Fibroblast of skin of left quadriceps (primary cell): ENCODE measurements at regions not wholly inside any gene's neighbourhood (a gene's known extent, or its start where the extent isn't known, plus 50 kb on each side); places are given as distances from the start of the nearest gene placed in this dataset.
"Not testable (repeated sequence)": the region's sequence is repeated elsewhere in the genome, so short reads cannot be mapped to it uniquely, and the experiment has no call there.

Source experiments
- DNase-seq, 2 experiments: peaks; one replicate each; pipeline ENCODE4 v3.0.0-alpha.2; 2013; ENCODE audit warnings: low read depth in 2 of 2

GRCh38 chr7:97377713-97378112 is 260.2 kb downstream of the SDHAF3 start:
- no peak for DNase-seq

GRCh38 chr7:97381815-97382554 is 264.5 kb downstream of the SDHAF3 start:
- DNase-seq = no peak

DNA sequence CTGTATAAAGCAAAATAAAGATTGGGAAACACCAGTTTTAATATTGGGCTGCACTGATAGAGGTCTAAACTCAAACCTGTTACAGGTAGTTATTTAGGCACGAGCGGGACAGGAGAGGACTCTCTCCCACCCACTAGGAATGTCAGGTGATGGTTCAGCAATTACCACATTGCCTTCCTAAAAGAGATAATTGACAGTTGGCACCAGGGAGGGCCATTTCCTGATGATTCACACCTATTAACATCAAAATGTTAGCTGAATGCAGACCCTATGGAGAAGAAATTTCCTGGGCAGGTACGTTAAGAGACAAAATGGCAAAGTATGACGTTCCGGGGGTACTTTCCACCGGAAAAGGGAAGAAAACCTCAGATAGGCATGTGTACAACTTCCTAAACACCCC is 272.6 kb downstream of the SDHAF3 start:
- no peak for DNase-seq

- no peak for DNase-seq
These were observed 273.6 kb downstream of the SDHAF3 start for GRCh38 chr7:97390915-97391593.

DNA sequence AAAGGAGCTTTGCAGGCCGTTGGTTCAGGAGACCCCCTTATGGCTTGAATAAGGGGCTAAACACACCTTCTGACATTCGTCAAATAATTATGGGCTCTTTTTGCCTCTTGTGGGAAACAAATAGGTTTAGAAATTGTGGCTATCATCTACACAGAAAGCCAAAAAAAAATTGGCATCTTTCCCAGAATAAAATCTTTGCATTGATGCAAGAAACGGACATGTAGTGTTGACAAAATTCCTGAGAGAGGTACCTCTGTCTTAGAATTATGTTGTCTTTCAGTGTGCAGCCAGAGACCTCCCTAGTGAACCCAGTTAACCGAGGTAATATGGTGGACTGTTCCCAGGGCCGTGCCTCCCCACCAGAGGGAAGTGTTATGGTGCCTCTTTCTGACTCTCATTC is 283.9 kb downstream of the SDHAF3 start:
- no peak for DNase-seq

- DNase-seq = no peak
These were observed 288.3 kb downstream of the SDHAF3 start for GRCh38 chr7:97405835-97406234.

DNA sequence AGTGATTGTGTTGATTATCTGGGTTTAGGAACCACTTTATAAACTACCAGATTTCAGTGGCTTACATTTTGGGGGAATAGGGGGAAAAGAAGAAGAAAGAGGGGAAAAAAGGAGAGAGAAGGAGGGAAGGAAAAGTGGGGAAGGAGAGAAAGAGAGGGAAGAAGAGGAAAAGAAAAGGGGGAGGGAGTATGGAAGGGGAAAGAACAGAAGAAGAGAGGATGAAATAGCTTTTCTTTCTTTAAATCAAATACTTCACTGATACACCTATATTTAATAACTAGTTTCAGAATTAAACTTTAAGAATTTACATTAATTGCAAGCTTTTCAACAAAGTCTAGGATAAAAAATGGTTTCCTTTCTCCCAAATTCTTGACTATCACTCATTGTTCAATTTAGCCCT is 289.6 kb downstream of the SDHAF3 start:
- DNase-seq = no peak

DNA sequence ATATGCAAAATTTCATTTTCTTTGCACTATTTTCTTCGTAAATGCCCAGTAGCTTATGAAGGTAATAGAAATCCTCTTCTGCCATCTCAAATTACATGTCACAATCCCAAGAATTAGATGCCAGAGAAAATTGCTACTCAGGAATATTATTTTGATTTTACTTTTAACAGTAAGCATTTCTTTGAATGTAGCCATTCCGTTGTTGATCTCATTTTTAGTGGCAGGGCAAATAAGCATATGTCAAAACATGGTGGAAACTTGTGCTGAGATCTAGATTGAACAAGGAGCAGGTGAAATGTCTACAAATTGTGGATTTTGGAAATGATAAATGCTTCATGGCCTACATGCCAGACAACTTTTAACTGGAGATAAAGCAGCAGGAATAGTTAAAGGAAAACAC is 291.8 kb downstream of the SDHAF3 start:
- DNase-seq = no peak

GRCh38 chr7:97418312-97418711 is 300.8 kb downstream of the SDHAF3 start:
- no peak for DNase-seq

DNA sequence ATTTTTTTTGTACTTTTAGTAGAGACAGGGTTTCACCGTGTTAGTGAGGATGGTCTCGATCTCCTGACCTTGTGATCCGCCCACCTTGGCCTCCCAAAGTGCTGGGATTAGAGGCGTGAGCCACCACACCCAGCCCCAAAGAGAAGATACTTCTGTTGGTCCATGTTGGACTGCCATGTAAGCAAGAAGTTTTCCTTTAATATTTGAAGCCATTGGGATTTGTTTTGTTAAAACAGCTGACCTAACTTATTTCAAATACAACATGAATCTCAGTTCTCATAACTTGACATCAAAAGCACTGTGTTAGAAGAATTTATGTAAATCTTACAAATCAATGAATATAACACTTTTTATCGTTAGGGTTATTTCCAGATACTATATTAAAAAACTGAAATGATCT is 302.4 kb downstream of the SDHAF3 start:
- DNase-seq = no peak

DNA sequence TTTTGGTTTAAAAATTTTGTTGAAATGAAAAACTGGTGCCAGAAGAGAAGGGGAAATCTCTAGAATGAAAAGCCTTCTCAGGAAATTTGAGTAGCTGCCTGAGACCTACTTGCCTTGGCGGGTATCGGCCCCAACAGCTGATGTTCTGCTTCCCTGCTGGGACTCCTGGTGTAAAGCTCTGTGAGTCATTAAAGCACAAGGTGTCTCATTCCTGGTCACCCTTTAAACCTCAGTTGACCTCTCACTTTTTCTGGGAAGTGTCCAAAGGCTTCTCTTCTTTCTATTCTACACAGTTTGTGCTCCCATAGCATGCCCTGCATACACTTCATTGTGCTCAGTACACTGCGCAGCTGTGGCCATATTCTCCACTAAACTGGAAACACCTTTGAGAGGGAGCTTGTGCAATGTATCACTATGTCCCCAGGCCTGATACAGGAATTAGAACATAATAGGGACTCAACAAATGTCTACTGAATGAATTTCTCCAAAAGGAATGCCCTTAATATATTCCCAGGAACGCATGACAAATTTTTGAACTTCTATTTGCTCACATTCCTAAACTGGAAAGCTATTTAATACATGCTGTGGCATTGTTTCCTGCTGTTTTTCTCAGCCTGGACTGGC is 303.9 kb downstream of the SDHAF3 start:
- no peak for DNase-seq

GRCh38 chr7:97422046-97422445 is 304.5 kb downstream of the SDHAF3 start:
- DNase-seq = no peak

DNA sequence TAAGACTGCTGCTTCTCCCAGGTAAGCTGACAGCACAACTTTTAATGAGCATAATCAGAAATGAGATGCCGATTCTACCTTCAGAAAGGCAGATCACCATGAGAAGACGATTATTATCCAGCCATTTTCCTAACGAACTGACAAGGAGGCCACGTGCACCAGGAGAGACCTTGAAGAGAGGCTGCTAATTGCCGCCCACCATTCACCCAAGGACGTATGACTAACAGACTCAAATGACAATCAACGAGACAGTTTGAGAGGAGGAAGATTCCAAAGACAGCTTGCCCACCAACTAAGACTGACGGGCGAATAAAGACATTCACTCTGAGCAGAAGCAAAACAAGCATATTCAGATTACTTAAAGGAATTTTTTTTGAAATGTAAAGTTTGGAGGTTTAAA is 301.9 kb upstream of the TAC1 start:
- DNase-seq = no peak

DNA sequence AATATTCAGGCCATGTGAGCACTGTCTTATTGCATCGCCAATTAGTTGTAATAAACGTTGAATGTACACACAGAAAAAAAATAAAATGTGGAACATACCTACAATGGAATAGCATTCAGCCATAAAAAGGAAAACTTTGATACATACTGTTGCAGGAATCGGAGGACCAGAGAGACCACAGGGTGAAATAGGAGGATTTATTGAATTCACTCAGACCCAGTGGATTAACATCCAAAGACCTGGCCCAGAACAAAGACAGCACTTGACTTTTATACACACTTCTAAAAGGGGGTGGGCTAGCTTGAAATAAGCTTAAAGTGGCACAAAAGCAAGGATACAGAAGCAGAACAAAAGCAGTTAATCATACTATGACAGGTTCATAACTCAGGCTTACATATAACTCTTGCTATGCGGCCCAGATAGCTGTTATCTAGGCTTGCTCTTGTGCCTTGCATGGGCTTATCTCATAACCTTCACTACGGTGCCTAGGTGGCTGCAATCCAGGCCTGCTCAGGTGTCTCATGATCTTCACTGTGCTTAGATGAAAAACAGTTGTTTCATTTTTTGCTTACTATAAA is 292.2 kb upstream of the TAC1 start:
- no peak for DNase-seq

GRCh38 chr7:97446361-97446760 is 285.5 kb upstream of the TAC1 start:
- no peak for DNase-seq

DNA sequence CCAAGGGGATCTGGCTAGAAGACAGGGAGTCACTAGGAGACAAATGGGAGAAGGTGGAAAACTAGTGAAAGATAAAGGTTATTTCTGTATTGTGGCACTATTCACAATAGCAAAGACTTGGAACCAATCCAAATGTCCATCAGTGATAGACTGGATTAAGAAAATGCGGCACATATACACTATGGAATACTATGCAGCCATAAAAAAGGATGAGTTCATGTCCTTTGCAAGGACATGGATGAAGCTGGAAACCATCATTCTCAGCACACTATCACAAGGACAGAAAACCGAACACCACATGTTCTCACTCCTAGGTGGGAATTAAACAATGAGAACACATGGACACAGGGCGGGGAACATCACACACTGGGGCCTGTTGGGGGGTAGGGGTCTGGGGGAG is 282.4 kb upstream of the TAC1 start:
- DNase-seq = not testable (repeated sequence)

GRCh38 chr7:97450516-97450915 is 281.4 kb upstream of the TAC1 start:
- DNase-seq = no peak

DNA sequence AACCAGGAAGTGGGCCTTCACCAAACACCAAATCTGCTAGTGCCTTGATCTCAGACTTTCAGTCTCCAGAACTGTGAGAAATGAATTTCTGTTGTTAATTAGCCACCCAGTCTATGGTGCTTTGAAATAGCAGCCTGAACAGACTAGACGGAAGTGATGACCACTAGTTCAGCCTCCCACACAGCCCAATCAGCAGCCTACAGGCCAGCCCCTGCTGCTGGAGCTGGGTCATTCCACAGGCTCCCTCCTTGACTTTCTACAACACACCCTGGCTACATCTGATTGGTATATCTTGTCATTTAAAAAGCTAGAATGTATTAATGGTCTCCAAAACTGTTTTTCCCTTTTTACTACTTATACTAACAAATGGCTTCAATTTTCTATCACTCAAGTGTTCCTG is 277.2 kb upstream of the TAC1 start:
- no peak for DNase-seq

- DNase-seq = no peak
These were observed 274.8 kb upstream of the TAC1 start for GRCh38 chr7:97457054-97457453.

DNA sequence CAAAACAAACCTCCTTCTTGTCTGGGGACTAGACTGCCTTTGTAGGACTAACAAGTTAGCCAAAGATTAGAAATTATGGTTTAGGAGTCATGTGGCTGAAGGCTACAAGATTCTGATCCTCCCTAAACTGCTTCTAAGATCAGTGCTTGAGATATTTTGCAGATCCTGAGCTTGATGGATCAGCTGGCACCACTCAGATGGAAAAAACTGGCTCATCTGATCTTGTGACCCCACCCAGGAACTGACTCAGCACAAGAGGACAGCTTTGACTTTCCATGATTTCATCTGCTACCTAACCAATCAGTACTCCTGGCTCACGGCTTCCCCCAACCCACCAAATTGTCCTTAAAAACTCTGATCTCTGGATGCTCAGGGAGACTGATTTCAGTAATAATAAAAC is 271.5 kb upstream of the TAC1 start:
- DNase-seq = no peak

- DNase-seq = no peak
These were observed 270.3 kb upstream of the TAC1 start for GRCh38 chr7:97461596-97461995.

DNA sequence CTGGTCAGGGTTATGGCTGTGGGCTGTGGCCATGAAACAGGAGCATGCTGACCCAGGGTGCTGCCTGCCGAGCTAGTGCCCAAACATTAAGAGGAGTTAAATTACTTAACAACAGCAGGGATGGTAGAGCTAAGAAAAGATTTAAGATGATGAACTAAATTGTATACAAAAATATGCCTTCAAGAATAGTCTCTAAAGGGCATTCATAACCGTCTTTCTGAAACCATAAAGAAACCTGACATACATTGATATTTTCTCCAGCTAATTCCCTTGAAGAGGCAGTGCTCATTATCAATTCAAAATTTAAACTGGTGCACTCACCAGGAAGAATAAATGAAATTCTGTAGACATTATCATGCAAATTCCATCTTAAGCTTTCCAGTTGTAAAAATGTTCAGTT is 265.8 kb upstream of the TAC1 start:
- DNase-seq = no peak
